ENCODE measurements at regions not wholly inside any gene's neighbourhood (a gene's known extent, or its start where the extent isn't known, plus 50 kb on each side); places are given as distances from the start of the nearest gene placed in this dataset.

- TF ChIP-seq CTCF (IDR thresholded peaks at IDR 0.05; ENCODE audit: low read depth, low read length) (no peak), EZH2phosphoT487 (IDR thresholded peaks at IDR 0.05; ENCODE audit: low read depth) (no peak)
These were observed 989.4 kb upstream of the NXPH2 start for GRCh38 chr2:139769633-139770032.

Data from OCI-LY3 (cell line).